HUES6 (cell line): ENCODE measurements at regions not wholly inside any gene's neighbourhood (a gene's known extent, or its start where the extent isn't known, plus 50 kb on each side); places are given as distances from the start of the nearest gene placed in this dataset.
"Not testable (repeated sequence)": the region's sequence is repeated elsewhere in the genome, so short reads cannot be mapped to it uniquely, and the experiment has no call there.

Experiments used
- H3K27ac ChIP-seq: 2 replicates; pipeline ENCODE4 v1.7.0; 2013; ENCODE audit warnings: low read depth, mild to moderate bottlenecking, low read length, inconsistent platforms
- H3K27me3 ChIP-seq: 2 replicates; pipeline ENCODE4 v1.6.1; 2013; ENCODE audit warnings: low read length; ENCODE audit not compliant: control insufficient read depth, insufficient read depth
- H3K36me3 ChIP-seq: 2 replicates; pipeline ENCODE4 v1.6.1; 2013; ENCODE audit warnings: low read length; ENCODE audit not compliant: control insufficient read depth, insufficient read depth
- H3K4me1 ChIP-seq: 2 replicates; pipeline ENCODE4 v1.6.1; 2013; ENCODE audit warnings: low read length; ENCODE audit not compliant: control insufficient read depth, insufficient read depth
- H3K4me3 ChIP-seq: 2 replicates; pipeline ENCODE4 v1.5.1; 2013; ENCODE audit warnings: low read depth, low read length
- H3K9ac ChIP-seq: one replicate; pipeline ENCODE4 v1.6.1; 2013; ENCODE audit warnings: mild to moderate bottlenecking, low read length
- H3K9me3 ChIP-seq: 2 replicates; pipeline ENCODE4 v1.6.1; 2013; ENCODE audit warnings: low read depth, low read length; ENCODE audit not compliant: control insufficient read depth, insufficient read depth

DNA sequence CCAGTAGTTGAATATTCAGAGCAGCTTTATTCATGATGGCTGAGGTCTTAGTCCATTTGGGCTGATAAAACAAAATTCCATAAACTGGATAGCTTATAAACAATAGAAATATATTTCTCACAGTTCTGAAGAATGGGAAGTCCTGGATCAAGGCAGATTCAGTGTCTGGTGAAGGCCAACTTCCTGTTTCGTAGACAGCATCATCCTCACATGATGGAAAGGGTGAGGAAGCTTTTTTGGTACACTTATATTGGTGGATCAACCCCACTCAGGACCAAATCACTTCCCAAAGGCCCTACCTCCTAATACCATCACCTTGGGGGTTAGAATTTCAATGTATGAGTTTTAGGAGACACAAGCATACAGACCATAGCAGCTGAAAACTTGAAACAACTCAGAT lies 224.2 kb downstream of the CYB561 start:
- Histone ChIP-seq H3K27me3 (no peaks in the 10 kb centered on the region), H3K4me1 (no peaks in the 10 kb centered on the region), H3K9ac (no peak overlapping the region), H3K36me3 (no peaks in the 10 kb centered on the region), H3K4me3 (no peak overlapping the region), H3K9me3 (no peaks in the 10 kb centered on the region), H3K27ac (no peak overlapping the region)

DNA sequence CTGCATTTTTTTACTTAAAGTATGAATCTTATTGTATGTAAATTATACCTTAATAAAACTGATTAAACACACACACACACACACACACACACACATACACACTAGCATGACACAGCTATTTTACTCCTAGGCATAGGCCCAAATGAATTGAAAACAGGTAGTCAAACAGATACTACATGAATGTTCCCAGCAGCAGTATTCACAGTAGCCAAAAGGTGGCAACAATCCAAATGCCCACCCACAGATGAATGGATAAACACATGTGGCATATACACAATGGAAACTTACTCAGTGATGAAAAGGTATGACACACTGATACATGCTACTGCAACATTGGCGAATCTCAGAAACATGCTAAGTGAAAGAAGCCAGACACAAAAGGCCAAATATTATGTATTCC lies 223.5 kb downstream of the CYB561 start:
- Histone ChIP-seq H3K9me3 (no peaks in the 10 kb centered on the region), H3K27me3 (no peaks in the 10 kb centered on the region), H3K9ac (no peak overlapping the region), H3K36me3 (no peaks in the 10 kb centered on the region), H3K4me1 (no peaks in the 10 kb centered on the region), H3K4me3 (no peak overlapping the region), H3K27ac (no peak overlapping the region)

DNA sequence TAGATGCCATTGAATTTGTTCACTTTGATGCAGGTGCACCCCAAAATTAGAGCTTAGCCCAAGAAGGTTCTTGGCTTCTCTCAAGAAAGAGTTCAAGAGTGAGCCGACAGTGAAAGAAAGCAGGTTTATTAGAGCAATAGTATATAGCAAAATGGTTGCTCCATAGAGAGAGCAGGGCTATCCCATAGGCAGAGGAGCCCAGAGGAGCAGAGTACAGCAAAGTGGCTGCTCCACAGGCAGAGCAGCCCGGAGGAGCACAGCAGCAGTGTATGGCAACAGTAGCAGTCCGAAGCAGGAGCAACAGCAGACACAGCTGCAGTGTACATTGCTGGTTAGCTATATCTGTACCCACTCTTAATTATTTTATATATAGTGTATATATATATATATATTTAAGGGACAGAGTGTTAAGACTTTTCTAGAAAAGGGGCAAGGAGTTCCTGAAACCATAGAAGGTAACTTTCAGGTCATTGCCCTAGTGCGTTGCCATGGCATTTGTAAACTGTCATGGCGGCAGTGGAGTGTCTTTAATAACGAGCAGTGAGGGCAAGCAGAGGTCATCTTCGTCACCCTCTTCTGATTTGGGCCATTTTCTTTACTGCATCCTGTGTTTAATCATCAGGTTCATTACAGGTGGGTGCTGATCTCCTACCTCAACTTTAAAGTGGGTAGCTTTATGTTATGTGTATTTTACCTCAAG lies 222.7 kb downstream of the CYB561 start:
- no peak overlapping the region for H3K9ac ChIP-seq
- no peaks in the 10 kb centered on the region for H3K27me3 ChIP-seq
- H3K4me3 ChIP-seq: no peak overlapping the region
- no peaks in the 10 kb centered on the region for H3K4me1 ChIP-seq
- H3K36me3 ChIP-seq: no peaks in the 10 kb centered on the region
- H3K9me3 ChIP-seq: no peaks in the 10 kb centered on the region
- no peak overlapping the region for H3K27ac ChIP-seq

DNA sequence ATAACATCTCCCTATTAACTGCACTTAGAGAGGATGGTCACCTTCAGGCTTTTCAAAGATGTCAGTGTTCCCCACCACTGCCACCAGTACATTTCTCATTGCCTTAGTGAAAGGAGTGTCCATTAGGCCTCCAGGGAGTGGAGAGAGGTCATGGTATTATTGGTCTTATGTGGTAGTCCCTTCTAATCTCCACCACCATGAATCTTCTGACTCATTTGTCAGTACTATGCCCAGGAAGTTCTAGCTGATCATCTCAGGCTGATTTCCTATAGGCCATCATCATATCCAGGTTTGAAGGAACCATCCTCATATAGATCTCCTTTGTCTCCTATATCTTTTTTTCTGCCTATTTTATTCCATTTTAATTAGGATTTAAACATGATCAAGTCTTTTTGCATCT lies 221.5 kb downstream of the CYB561 start:
- H3K9me3 ChIP-seq: no peaks in the 10 kb centered on the region
- H3K27ac ChIP-seq: no peak overlapping the region
- no peak overlapping the region for H3K9ac ChIP-seq
- H3K36me3 ChIP-seq: no peaks in the 10 kb centered on the region
- no peaks in the 10 kb centered on the region for H3K4me1 ChIP-seq
- H3K27me3 ChIP-seq: no peaks in the 10 kb centered on the region
- no peak overlapping the region for H3K4me3 ChIP-seq

DNA sequence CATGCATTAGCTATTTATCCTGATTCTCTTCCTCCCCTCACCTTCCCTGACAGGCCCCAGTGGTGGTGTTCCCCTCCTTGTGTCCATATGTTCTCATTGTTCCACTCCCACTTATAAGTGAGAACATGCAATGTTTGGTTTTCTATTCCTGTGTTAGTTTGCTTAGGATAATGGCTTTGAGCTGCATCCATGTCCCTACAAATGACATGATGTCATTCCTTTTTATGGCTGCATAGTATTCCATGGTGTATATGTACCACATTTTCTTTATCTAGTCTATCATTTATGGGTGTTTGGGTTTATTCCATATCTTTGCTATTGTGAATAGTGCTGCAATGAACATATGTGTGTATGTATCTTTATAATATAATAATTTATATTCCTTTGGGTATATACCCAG lies 219.4 kb downstream of the CYB561 start:
- H3K27ac ChIP-seq, H3K9ac ChIP-seq, H3K4me3 ChIP-seq, H3K4me1 ChIP-seq, H3K36me3 ChIP-seq, H3K9me3 ChIP-seq, H3K27me3 ChIP-seq: not testable (repeated sequence)

DNA sequence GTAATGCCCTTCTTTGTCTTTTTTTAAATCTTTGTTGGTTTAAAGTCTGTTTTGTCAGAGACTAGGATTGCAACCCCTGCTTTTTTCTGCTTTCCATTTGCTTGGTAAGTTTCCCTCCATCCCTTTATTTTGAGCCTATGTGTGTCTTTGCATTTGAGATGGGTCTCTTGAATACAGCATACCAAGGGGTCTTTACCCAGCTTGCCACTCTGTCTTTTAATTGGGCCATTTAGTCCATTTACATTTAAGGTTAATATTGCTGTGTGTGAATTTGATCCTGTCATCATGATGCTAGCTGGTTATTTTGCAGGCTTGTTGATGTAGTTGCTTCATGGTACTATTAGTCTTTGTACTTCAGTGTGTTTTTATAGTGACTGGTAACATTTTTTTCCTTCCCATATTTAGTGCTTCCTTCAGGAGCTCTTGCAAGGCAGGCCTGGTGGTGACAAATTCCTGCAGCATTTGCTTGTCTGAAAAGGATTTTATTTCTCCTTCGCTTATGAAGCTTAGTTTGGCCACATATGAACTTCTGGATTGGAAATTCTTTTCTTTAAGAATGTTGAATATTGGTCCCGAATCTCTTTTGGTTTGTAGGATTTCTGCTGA lies 215.0 kb downstream of the CYB561 start:
- not testable (repeated sequence) for H3K9ac ChIP-seq, H3K27me3 ChIP-seq, H3K9me3 ChIP-seq, H3K4me1 ChIP-seq, H3K27ac ChIP-seq, H3K4me3 ChIP-seq, H3K36me3 ChIP-seq

DNA sequence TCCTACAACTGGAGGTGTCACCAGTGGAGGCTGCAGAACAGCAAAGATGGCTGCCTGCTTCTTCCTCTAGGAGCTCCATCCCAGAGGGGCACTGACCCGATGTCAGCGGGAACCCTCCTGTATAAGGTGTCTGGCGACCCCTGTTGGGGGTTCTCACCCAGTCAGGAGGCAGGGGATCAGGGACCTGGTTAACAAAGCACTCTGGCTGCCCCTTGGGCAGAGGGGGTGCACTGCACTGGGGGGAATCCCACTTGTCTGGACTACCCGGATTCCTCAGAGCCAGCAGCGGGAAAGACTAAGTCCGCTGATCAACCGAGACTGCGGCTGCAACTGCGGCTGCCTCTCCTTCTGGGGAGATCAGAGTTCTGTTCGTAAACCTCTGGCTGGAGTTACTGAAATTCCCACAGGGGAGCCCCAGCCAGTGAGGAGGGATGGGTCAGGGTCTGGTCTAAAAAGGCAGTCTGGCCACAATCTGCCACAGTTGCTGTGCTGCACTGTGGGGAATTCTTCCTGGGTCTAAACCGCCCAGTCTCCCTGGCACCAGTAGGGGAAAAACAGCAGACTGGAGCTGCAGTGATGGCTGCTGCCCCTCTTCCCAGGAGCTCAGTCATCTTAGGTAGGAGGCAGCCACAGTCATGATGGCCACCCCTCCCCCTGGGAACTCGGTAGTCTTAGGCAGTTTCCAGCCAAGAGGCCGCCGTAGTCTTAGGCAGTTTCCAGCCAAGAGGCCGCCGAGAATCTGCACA lies 213.4 kb downstream of the CYB561 start:
- no peaks in the 10 kb centered on the region for H3K4me1 ChIP-seq
- no peaks in the 10 kb centered on the region for H3K36me3 ChIP-seq

DNA sequence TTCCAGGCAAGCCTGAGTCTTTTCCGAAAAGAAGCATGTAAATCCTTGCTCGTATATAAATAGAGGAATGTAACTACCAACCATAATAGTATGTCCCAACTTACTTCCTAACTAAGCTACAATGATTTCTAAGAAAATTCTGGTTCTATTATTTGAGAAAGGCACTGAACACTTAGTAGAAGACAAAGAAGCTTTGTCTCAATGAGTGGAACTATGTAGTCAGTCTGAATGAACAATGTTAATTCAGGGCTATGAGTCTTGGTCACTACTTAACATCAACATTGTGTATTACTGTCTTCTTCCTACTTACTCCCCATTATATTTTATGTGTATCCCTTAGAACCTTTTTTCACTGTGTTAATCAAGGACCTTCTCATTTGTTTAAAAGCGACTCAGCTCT lies 206.0 kb downstream of the CYB561 start:
- no peaks in the 10 kb centered on the region for H3K9me3 ChIP-seq
- H3K27me3 ChIP-seq: no peaks in the 10 kb centered on the region
- H3K27ac ChIP-seq: no peak overlapping the region
- H3K9ac ChIP-seq: no peak overlapping the region
- H3K4me1 ChIP-seq: no peaks in the 10 kb centered on the region
- no peak overlapping the region for H3K4me3 ChIP-seq
- no peaks in the 10 kb centered on the region for H3K36me3 ChIP-seq

More for the DNA sequence above, 213.4 kb downstream of the CYB561 start:
- Histone ChIP-seq H3K27ac (no peak overlapping the region), H3K4me3 (no peak overlapping the region), H3K9me3 (no peaks in the 10 kb centered on the region), H3K27me3 (no peaks in the 10 kb centered on the region), H3K9ac (no peak overlapping the region)

DNA sequence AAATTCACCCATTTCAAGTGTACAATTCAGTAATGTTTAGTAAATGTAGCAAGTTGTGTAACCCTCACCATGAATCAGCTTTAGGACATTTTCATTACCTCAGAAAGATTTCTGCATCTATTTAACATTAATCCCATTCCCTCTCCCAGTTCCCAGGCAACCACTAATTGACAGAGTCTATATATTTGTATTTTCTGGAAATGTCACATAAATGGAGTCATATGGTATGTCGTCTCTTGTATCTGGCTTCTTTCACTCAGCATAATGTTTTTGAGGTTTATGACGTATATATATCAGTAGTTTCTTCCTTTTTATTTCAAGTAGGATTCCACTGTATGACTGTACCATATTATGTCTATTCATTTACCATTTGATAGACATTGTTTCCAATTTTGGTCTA lies 199.8 kb downstream of the CYB561 start:
- Histone ChIP-seq H3K27ac (no peak overlapping the region), H3K27me3 (no peaks in the 10 kb centered on the region), H3K9ac (no peak overlapping the region), H3K4me3 (no peak overlapping the region), H3K9me3 (no peaks in the 10 kb centered on the region), H3K36me3 (no peaks in the 10 kb centered on the region), H3K4me1 (no peaks in the 10 kb centered on the region; the same call in 1 of the 2 replicates)

DNA sequence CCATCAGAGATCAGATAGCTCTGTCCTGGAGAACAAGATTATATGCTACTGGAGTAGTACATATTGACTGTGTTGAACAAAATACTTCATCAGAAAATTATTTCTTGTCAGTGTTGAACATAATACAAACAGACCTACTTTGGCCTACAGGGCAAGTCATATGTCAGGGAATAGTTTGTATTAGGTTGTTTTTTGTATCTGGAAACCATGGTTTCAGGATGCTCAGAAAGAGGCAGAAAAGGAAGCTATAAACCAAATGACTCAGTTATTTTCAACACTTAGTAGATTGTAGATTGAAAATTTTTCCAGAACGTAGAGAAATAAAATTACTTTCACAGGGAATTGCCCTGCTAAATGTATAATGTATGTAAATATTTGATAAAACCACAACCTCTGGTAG lies 198.4 kb downstream of the CYB561 start:
- H3K36me3 ChIP-seq: no peaks in the 10 kb centered on the region
- H3K9ac ChIP-seq: no peak overlapping the region
- H3K27me3 ChIP-seq: no peaks in the 10 kb centered on the region
- no peak overlapping the region for H3K4me3 ChIP-seq
- no peaks in the 10 kb centered on the region; the same call in 1 of the 2 replicates for H3K4me1 ChIP-seq
- H3K27ac ChIP-seq: no peak overlapping the region
- no peaks in the 10 kb centered on the region for H3K9me3 ChIP-seq

DNA sequence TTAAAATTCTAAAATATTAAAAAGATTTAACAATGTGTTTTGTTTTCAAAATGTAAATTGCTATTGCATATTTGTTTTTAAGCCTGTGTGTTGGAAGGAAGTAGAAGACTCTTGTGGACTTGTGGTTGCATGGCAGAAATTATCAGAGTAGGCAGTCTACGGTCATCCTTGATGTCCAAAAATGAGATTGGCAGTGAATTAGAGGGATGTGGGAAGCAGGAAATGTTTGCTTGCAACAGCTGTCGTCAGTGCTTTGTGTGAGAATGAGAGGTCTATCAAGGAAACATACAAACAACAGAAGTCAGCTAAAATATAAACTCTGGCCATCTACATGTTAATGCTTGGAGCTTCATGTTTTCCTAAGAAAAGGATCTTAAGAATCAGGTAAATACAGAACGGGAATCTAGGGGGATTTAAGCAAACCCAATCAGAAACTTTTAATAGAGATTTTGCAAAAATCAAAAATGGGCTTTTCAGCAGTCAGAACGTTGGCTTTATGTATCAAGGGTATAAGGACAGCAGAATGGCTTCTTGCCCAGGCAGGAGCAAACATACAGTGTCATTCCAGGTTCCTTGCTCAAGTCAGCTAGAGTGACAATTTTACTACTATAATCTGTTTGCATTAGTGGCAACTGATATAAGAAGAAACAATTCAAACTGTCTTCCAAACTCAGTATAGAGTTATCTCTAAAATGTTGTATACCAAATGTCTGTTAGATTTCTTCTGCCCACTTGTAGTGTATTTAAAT lies 196.7 kb downstream of the CYB561 start:
- no peaks in the 10 kb centered on the region; the same call in 1 of the 2 replicates for H3K4me1 ChIP-seq
- H3K27me3 ChIP-seq: no peaks in the 10 kb centered on the region
- H3K4me3 ChIP-seq: no peak overlapping the region
- no peaks in the 10 kb centered on the region for H3K36me3 ChIP-seq
- H3K27ac ChIP-seq: no peak overlapping the region
- H3K9me3 ChIP-seq: no peaks in the 10 kb centered on the region
- H3K9ac ChIP-seq: no peak overlapping the region
